ENCODE measurements at regions not wholly inside any gene's neighbourhood (a gene's known extent, or its start where the extent isn't known, plus 50 kb on each side); places are given as distances from the start of the nearest gene placed in this dataset.

- Mint-ChIP-seq H3K4me3 (ENCODE audit: low read depth, unreplicated experiment) (no peak overlapping the region), H3K36me3 (ENCODE audit: insufficient read depth, unreplicated experiment) (no peaks in the 10 kb centered on the region), H3K27me3 (ENCODE audit: unreplicated experiment) (peaks cover 19% of the 10 kb centered on the region), H3K27ac (ENCODE audit: unreplicated experiment) (no peak overlapping the region), H3K4me1 (ENCODE audit: low read depth, unreplicated experiment) (no peaks in the 10 kb centered on the region), H3K9me3 (ENCODE audit: low read depth, unreplicated experiment) (no peaks in the 10 kb centered on the region)
- CTCF ChIA-PET, result no interaction called here
- intact Hi-C loops (cut with micrococcal nuclease; ENCODE audit: unreplicated experiment), result no loop called here
- no TSS peak for BruUV-seq (replicated peaks)
- no peak for TF ChIP-seq CTCF (IDR thresholded peaks at IDR 0.05; ENCODE audit: unreplicated experiment)
- no peak for DNase-seq
These were observed 57.7 kb upstream of the PPP2R2D start for GRCh38 chr10:131843089-131843595.

GRCh38 chr10:131843881-131844284 is 56.9 kb upstream of the PPP2R2D start:
- Mint-ChIP-seq H3K27me3 (ENCODE audit: unreplicated experiment) (peaks cover 19% of the 10 kb centered on the region), H3K4me1 (ENCODE audit: low read depth, unreplicated experiment) (no peaks in the 10 kb centered on the region), H3K4me3 (ENCODE audit: low read depth, unreplicated experiment) (no peak overlapping the region), H3K9me3 (ENCODE audit: low read depth, unreplicated experiment) (no peaks in the 10 kb centered on the region), H3K36me3 (ENCODE audit: insufficient read depth, unreplicated experiment) (no peaks in the 10 kb centered on the region), H3K27ac (ENCODE audit: unreplicated experiment) (no peak overlapping the region)
- DNase-seq, result no peak
- no TSS peak for BruUV-seq (replicated peaks)
- intact Hi-C loops (cut with micrococcal nuclease; ENCODE audit: unreplicated experiment), result no loop called here
- CTCF ChIA-PET, result no interaction called here
- no peak for TF ChIP-seq CTCF (IDR thresholded peaks at IDR 0.05; ENCODE audit: unreplicated experiment)

- no peaks in the 10 kb centered on the region for H3K9me3 Mint-ChIP-seq (ENCODE audit: low read depth, unreplicated experiment)
- no peak for DNase-seq
- no peaks in the 10 kb centered on the region for H3K4me1 Mint-ChIP-seq (ENCODE audit: low read depth, unreplicated experiment)
- no peak overlapping the region for H3K4me3 Mint-ChIP-seq (ENCODE audit: low read depth, unreplicated experiment)
- no peak for TF ChIP-seq CTCF (IDR thresholded peaks at IDR 0.05; ENCODE audit: unreplicated experiment)
- CTCF ChIA-PET, result no interaction called here
- intact Hi-C loops (cut with micrococcal nuclease; ENCODE audit: unreplicated experiment), result no loop called here
- no TSS peak for BruUV-seq (replicated peaks)
- no peak overlapping the region for H3K27ac Mint-ChIP-seq (ENCODE audit: unreplicated experiment)
- H3K36me3 Mint-ChIP-seq (ENCODE audit: insufficient read depth, unreplicated experiment), result no peaks in the 10 kb centered on the region
- H3K27me3 Mint-ChIP-seq (ENCODE audit: unreplicated experiment), result peaks cover 19% of the 10 kb centered on the region
These were observed 56.2 kb upstream of the PPP2R2D start for GRCh38 chr10:131844529-131845084.

- BruUV-seq (replicated peaks), result no TSS peak
- DNase-seq, result no peak
- no peak overlapping the region for H3K4me3 Mint-ChIP-seq (ENCODE audit: low read depth, unreplicated experiment)
- H3K36me3 Mint-ChIP-seq (ENCODE audit: insufficient read depth, unreplicated experiment), result no peaks in the 10 kb centered on the region
- intact Hi-C loops (cut with micrococcal nuclease; ENCODE audit: unreplicated experiment), result no loop called here
- no peaks in the 10 kb centered on the region for H3K9me3 Mint-ChIP-seq (ENCODE audit: low read depth, unreplicated experiment)
- no peak for TF ChIP-seq CTCF (IDR thresholded peaks at IDR 0.05; ENCODE audit: unreplicated experiment)
- no peak overlapping the region for H3K27ac Mint-ChIP-seq (ENCODE audit: unreplicated experiment)
- H3K27me3 Mint-ChIP-seq (ENCODE audit: unreplicated experiment), result peaks cover 19% of the 10 kb centered on the region
- CTCF ChIA-PET, result no interaction called here
- no peaks in the 10 kb centered on the region for H3K4me1 Mint-ChIP-seq (ENCODE audit: low read depth, unreplicated experiment)
These were observed 55.1 kb upstream of the PPP2R2D start for GRCh38 chr10:131845505-131846239.

All from Calu3 (cell line).